DMS79 treated with DMSO at 0.1 percent for 48 hours (cell line): ENCODE measurements at regions not wholly inside any gene's neighbourhood (a gene's known extent, or its start where the extent isn't known, plus 50 kb on each side); places are given as distances from the start of the nearest gene placed in this dataset.
"Not testable (repeated sequence)": the region's sequence is repeated elsewhere in the genome, so short reads cannot be mapped to it uniquely, and the experiment has no call there.

ENCODE experiments used
- DNase-seq: peaks from one replicate; lab custom pipeline; 2025; lab: John Stamatoyannopoulos, UW

GRCh38 chr5:128735656-128736055 is 197.6 kb upstream of the FBN2 start:
- not testable (repeated sequence) for DNase-seq

- DNase-seq = no peak
These were observed 198.5 kb upstream of the FBN2 start for GRCh38 chr5:128736553-128736952.

GRCh38 chr5:128749136-128749898 is 211.3 kb upstream of the FBN2 start:
- no peak for DNase-seq

GRCh38 chr5:128750155-128750554 is 212.1 kb upstream of the FBN2 start:
- no peak for DNase-seq

- DNase-seq = no peak
These were observed 207.9 kb upstream of the SLC27A6 start for GRCh38 chr5:128757196-128757959.

GRCh38 chr5:128762661-128763306 is 202.5 kb upstream of the SLC27A6 start:
- no peak for DNase-seq

GRCh38 chr5:128763321-128763720 is 202.0 kb upstream of the SLC27A6 start:
- DNase-seq = no peak

GRCh38 chr5:128764601-128765310 is 200.5 kb upstream of the SLC27A6 start:
- DNase-seq = no peak

- DNase-seq = no peak
These were observed 199.7 kb upstream of the SLC27A6 start for GRCh38 chr5:128765448-128766061.

- DNase-seq = no peak
These were observed 198.9 kb upstream of the SLC27A6 start for GRCh38 chr5:128766406-128766805.

- DNase-seq = no peak
These were observed 194.4 kb upstream of the SLC27A6 start for GRCh38 chr5:128770907-128771306.

- no peak for DNase-seq
These were observed 192.9 kb upstream of the SLC27A6 start for GRCh38 chr5:128772356-128772755.

- no peak for DNase-seq
These were observed 191.9 kb upstream of the SLC27A6 start for GRCh38 chr5:128773378-128773777.

- DNase-seq = no peak
These were observed 190.7 kb upstream of the SLC27A6 start for GRCh38 chr5:128774605-128775004.

GRCh38 chr5:128775558-128775957 is 189.7 kb upstream of the SLC27A6 start:
- no peak for DNase-seq

GRCh38 chr5:128777052-128777451 is 188.2 kb upstream of the SLC27A6 start:
- DNase-seq = no peak

GRCh38 chr5:128778474-128778873 is 186.8 kb upstream of the SLC27A6 start:
- no peak for DNase-seq

GRCh38 chr5:128782446-128782845 is 182.8 kb upstream of the SLC27A6 start:
- DNase-seq = no peak

- no peak for DNase-seq
These were observed 180.6 kb upstream of the SLC27A6 start for GRCh38 chr5:128784726-128785125.

GRCh38 chr5:128791312-128791711 is 174.0 kb upstream of the SLC27A6 start:
- DNase-seq = no peak

- DNase-seq = no peak
These were observed 168.8 kb upstream of the SLC27A6 start for GRCh38 chr5:128796506-128796905.

GRCh38 chr5:128798871-128799270 is 166.4 kb upstream of the SLC27A6 start:
- DNase-seq = no peak
